A549 (cell line): ENCODE measurements at regions not wholly inside any gene's neighbourhood (a gene's known extent, or its start where the extent isn't known, plus 50 kb on each side); places are given as distances from the start of the nearest gene placed in this dataset.

Experiments used
- ATAC-seq, 2 experiments: fragments of 200-7000 bp in 1 of 2; fragments of >200 bp in 1 of 2; cut with Nextera tagmentation in 1 of 2; cut with Tn5 transposase in 1 of 2; 3 replicates each; pipeline versions ENCODE4 v1.8.0 to v1.9.1; 2018 to 2020; ENCODE audit warnings: mild to moderate bottlenecking in 1 of 2, moderate library complexity in 1 of 2
- CTCF ChIA-PET: fragments of 300-600 bp; sonication (Branson Sonifier 250); formaldehyde crosslinking; extraction: SDS; loops from one replicate; lab custom pipeline; 2021; ENCODE audit warnings: antibody characterized with exemption, inconsistent platforms; lab: Yijun Ruan, JAX
- POLR2A ChIA-PET: fragments of 350-600 bp; formaldehyde crosslinking; extraction: SDS; loops from one replicate; lab custom pipeline; 2021; ENCODE audit warnings: antibody characterized with exemption, inconsistent platforms; lab: Yijun Ruan, JAX
- DNase-seq, 2 experiments: peaks; one replicate each; pipeline versions ENCODE4 v3.0.0 to v3.0.0-alpha.2; 2011 to 2016; ENCODE audit warnings: low read depth in 1 of 2, low spot score in 1 of 2
- FAIRE-seq: peaks from 2 replicates; lab custom pipeline; 2011; peaks lifted over from hg19 to GRCh38; lab: Jason Lieb, UNC
- H3K27ac ChIP-seq, 2 experiments: fragments of >200 bp; sonication (Bioruptor Twin); formaldehyde crosslinking; 3 replicates each; pipeline ENCODE4 v1.5.1; 2016 to 2017
- H3K4me1 ChIP-seq: fragments of >200 bp; sonication (Bioruptor Twin); formaldehyde crosslinking; 3 replicates; pipeline ENCODE4 v1.6.1; 2016
- H3K4me2 ChIP-seq: fragments of >200 bp; sonication (Bioruptor Twin); formaldehyde crosslinking; 3 replicates; pipeline ENCODE4 v1.6.1; 2016
- H3K4me3 ChIP-seq: fragments of >200 bp; sonication (Bioruptor Twin); formaldehyde crosslinking; 3 replicates; pipeline ENCODE4 v1.5.1; 2016
- H3K9me3 ChIP-seq: fragments of >200 bp; sonication (Bioruptor Twin); formaldehyde crosslinking; 3 replicates; pipeline ENCODE4 v1.6.1; 2016
- BHLHE40 ChIP-seq: IDR thresholded peaks from 2 replicates; pipeline ENCODE4 v1.6.1; 2012; ENCODE audit warnings: low read depth, low read length, inconsistent platforms
- CBX2 ChIP-seq: fragments of 200-600 bp; sonication (generic); IDR thresholded peaks from 2 replicates; pipeline ENCODE4 v1.6.1; 2016; ENCODE audit warnings: low read depth, mild to moderate bottlenecking, borderline replicate concordance
- CEBPB ChIP-seq, 2 experiments: fragments of >200 bp in 1 of 2; sonication (Bioruptor Twin) in 1 of 2; formaldehyde crosslinking in 1 of 2; IDR thresholded peaks; 2 replicates each; pipeline ENCODE4 v1.6.1; 2012 to 2016
- CHD4 ChIP-seq: fragments of 200-600 bp; sonication (generic); IDR thresholded peaks from 2 replicates; pipeline ENCODE4 v1.6.1; 2016; ENCODE audit warnings: antibody characterized with exemption, mild to moderate bottlenecking, borderline replicate concordance
- EHF ChIP-seq: fragments of 250-450 bp; sonication (Bioruptor Pico); IDR thresholded peaks from 2 replicates; pipeline ENCODE4 v1.5.0; 2020; ENCODE audit warnings: mild to moderate bottlenecking
- EP300 ChIP-seq, 2 experiments: fragments of >200 bp; sonication (Bioruptor Twin); formaldehyde crosslinking; IDR thresholded peaks; 2 replicates in 1 of 2; 3 replicates in 1 of 2; pipeline ENCODE4 v1.6.1; 2016 to 2017
- FOXS1 ChIP-seq: fragments of 250-450 bp; sonication (Bioruptor Pico); IDR thresholded peaks from 2 replicates; pipeline ENCODE4 v1.5.0; 2020; ENCODE audit warnings: mild to moderate bottlenecking, moderate library complexity
- GATA3 ChIP-seq: IDR thresholded peaks from 2 replicates; pipeline ENCODE4 v1.6.1; 2012; ENCODE audit warnings: borderline replicate concordance
- HOXB13 ChIP-seq: fragments of 250-450 bp; sonication (Bioruptor Pico); IDR thresholded peaks from 2 replicates; pipeline ENCODE4 v1.5.0; 2020; ENCODE audit warnings: low read depth, mild to moderate bottlenecking, moderate library complexity
- HOXB5 ChIP-seq: fragments of 250-450 bp; sonication (Bioruptor Pico); IDR thresholded peaks from 2 replicates; pipeline ENCODE4 v1.5.0; 2020; ENCODE audit warnings: mild to moderate bottlenecking, moderate library complexity
- JUNB ChIP-seq: fragments of >200 bp; sonication (Bioruptor Twin); formaldehyde crosslinking; IDR thresholded peaks from 2 replicates; pipeline ENCODE4 v1.6.1; 2016
- KDM1A ChIP-seq: fragments of 200-600 bp; sonication (generic); IDR thresholded peaks from 2 replicates; pipeline ENCODE4 v1.6.1; 2016; ENCODE audit warnings: low read depth, mild to moderate bottlenecking
- MAZ ChIP-seq: fragments of 150-350 bp; IDR thresholded peaks from 2 replicates; pipeline ENCODE4 v1.6.1; 2014; ENCODE audit warnings: antibody characterized with exemption, low read depth, low read length, borderline replicate concordance
- NFE2L2 ChIP-seq: fragments of 150-350 bp; conservative IDR thresholded peaks from 2 replicates; pipeline ENCODE4 v1.6.1; 2014; ENCODE audit warnings: low read length
- NPAS2 ChIP-seq: fragments of 250-450 bp; sonication (Bioruptor Pico); IDR thresholded peaks from 2 replicates; pipeline ENCODE4 v1.8.0; 2022; ENCODE audit warnings: mild to moderate bottlenecking, moderate library complexity, borderline replicate concordance
- NR3C1 ChIP-seq: fragments of >200 bp; sonication (Bioruptor Twin); formaldehyde crosslinking; IDR thresholded peaks from 3 replicates; pipeline ENCODE4 v1.6.1; 2017
- PHF8 ChIP-seq: fragments of 200-600 bp; sonication (generic); IDR thresholded peaks from 2 replicates; pipeline ENCODE4 v1.6.1; 2016; ENCODE audit warnings: low read depth, mild to moderate bottlenecking, antibody characterized with exemption, moderate library complexity, borderline replicate concordance
- RAD21 ChIP-seq, 2 experiments: fragments of >200 bp in 1 of 2; sonication (Bioruptor Twin) in 1 of 2; formaldehyde crosslinking in 1 of 2; IDR thresholded peaks in 1 of 2; conservative IDR thresholded peaks in 1 of 2; 2 replicates in 1 of 2; 3 replicates in 1 of 2; pipeline ENCODE4 v1.6.1; 2012 to 2018; ENCODE audit warnings: inconsistent platforms in 1 of 2
- RARB ChIP-seq: fragments of 250-450 bp; sonication (Bioruptor Pico); IDR thresholded peaks from 2 replicates; pipeline ENCODE4 v1.8.0; 2021; ENCODE audit warnings: mild to moderate bottlenecking, moderate library complexity
- RCOR1 ChIP-seq: fragments of 150-350 bp; IDR thresholded peaks from 2 replicates; pipeline ENCODE4 v1.6.1; 2014; ENCODE audit warnings: antibody characterized with exemption, low read length, low read depth
- RNF2 ChIP-seq: fragments of 200-600 bp; sonication (generic); IDR thresholded peaks from 2 replicates; pipeline ENCODE4 v1.6.1; 2016; ENCODE audit warnings: low read depth, mild to moderate bottlenecking, antibody characterized with exemption, moderate library complexity, borderline replicate concordance
- SMC3 ChIP-seq: fragments of >200 bp; sonication (Bioruptor Twin); formaldehyde crosslinking; IDR thresholded peaks from 3 replicates; pipeline ENCODE4 v1.6.1; 2018; ENCODE audit warnings: inconsistent platforms
- SREBF2 ChIP-seq: fragments of 450-650 bp; IDR thresholded peaks from 2 replicates; pipeline ENCODE4 v1.6.1; 2014; ENCODE audit warnings: mild to moderate bottlenecking, moderate library complexity
- ZC3H11A ChIP-seq: fragments of 450-650 bp; IDR thresholded peaks from 2 replicates; pipeline ENCODE4 v1.6.1; 2014; ENCODE audit warnings: antibody characterized with exemption, mild to moderate bottlenecking
- ZNF302 ChIP-seq: fragments of 250-450 bp; sonication (Bioruptor Pico); IDR thresholded peaks from 2 replicates; pipeline ENCODE4 v1.9.0; 2021; ENCODE audit warnings: inconsistent platforms, mild to moderate bottlenecking, moderate library complexity
- WGBS: methylation state at CpG from one replicate; pipeline ENCODE4 v1.1.6; 2017; ENCODE audit errors: missing lambda C conversion rate; 5-methylcytosine and 5-hydroxymethylcytosine counted together
- TF ChIP-seq, protein P1 (sequence below): IDR thresholded peaks from 2 replicates; pipeline ENCODE4 v1.6.1; 2012
- TF ChIP-seq, protein P2 (sequence below): fragments of 250-450 bp; sonication (Bioruptor Pico); IDR thresholded peaks from 2 replicates; pipeline ENCODE4 v1.5.0; 2021; ENCODE audit warnings: mild to moderate bottlenecking, moderate library complexity, borderline replicate concordance
- TF ChIP-seq, protein P3 (sequence below): fragments of >200 bp; sonication (Bioruptor Twin); formaldehyde crosslinking; IDR thresholded peaks from 3 replicates; pipeline ENCODE4 v1.6.1; 2016
- TF ChIP-seq, protein P4 (sequence below): fragments of >200 bp; sonication (Bioruptor Twin); formaldehyde crosslinking; IDR thresholded peaks from 3 replicates; pipeline ENCODE4 v1.5.1; 2016
- TF ChIP-seq, protein P5 (sequence below): IDR thresholded peaks from 2 replicates; pipeline ENCODE4 v1.6.1; 2012; ENCODE audit warnings: low read depth, borderline replicate concordance

DNA sequence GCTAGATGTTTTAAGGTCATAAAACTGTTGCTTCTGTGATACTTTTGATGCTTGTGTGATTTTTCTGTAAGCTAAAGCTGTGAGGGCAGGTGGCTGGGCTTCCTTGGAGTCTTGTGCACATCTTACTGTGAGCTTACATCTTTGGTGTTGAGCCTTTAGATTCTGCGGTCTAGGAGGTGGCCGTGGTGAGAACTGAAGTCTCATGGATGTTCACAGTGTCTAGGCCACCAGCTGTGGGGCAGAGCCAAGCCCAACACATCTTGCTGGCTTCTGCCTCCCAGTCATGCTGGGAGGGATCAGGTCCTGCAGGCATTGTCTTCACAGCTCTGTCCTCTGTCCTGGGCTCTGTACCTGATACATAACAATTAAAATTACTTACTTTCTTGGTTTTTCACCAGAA, 219.7 kb upstream of the HS6ST1 start:
- FAIRE-seq, result no peak
- CTCF ChIA-PET, result interaction anchor here (1.8 kb wide), 1 partner anchor 10 kb away, joined by 4 read pairs; no protein-coding TSS in a partner anchor
- TF ChIP-seq SMC3 (no peak), JUNB (no peak), HOXB13 (CRISPR knock-in tag) (no peak), RNF2 (no peak), NPAS2 (CRISPR knock-in tag) (no peak), CBX2 (no peak), CEBPB (IDR thresholded peaks at IDR 0.05) (no peak), NR3C1 (no peak), MAZ (no peak), EP300 (IDR thresholded peaks at IDR 0.05) (no peak), RAD21 (conservative IDR thresholded peaks at IDR 0.05 in 1 of 2, IDR thresholded peaks at IDR 0.05 in 1 of 2) (no peak), KDM1A (no peak), BHLHE40 (no peak)
- TF ChIP-seq, protein P1, sequence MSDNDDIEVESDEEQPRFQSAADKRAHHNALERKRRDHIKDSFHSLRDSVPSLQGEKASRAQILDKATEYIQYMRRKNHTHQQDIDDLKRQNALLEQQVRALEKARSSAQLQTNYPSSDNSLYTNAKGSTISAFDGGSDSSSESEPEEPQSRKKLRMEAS, result no peak
- TF ChIP-seq, protein P2, sequence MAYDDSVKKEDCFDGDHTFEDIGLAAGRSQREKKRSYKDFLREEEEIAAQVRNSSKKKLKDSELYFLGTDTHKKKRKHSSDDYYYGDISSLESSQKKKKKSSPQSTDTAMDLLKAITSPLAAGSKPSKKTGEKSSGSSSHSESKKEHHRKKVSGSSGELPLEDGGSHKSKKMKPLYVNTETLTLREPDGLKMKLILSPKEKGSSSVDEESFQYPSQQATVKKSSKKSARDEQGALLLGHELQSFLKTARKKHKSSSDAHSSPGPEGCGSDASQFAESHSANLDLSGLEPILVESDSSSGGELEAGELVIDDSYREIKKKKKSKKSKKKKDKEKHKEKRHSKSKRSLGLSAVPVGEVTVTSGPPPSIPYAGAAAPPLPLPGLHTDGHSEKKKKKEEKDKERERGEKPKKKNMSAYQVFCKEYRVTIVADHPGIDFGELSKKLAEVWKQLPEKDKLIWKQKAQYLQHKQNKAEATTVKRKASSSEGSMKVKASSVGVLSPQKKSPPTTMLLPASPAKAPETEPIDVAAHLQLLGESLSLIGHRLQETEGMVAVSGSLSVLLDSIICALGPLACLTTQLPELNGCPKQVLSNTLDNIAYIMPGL (CRISPR knock-in tag), result no peak
- TF ChIP-seq, protein P3, sequence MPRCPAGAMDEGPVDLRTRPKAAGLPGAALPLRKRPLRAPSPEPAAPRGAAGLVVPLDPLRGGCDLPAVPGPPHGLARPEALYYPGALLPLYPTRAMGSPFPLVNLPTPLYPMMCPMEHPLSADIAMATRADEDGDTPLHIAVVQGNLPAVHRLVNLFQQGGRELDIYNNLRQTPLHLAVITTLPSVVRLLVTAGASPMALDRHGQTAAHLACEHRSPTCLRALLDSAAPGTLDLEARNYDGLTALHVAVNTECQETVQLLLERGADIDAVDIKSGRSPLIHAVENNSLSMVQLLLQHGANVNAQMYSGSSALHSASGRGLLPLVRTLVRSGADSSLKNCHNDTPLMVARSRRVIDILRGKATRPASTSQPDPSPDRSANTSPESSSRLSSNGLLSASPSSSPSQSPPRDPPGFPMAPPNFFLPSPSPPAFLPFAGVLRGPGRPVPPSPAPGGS, result no peak

DNA sequence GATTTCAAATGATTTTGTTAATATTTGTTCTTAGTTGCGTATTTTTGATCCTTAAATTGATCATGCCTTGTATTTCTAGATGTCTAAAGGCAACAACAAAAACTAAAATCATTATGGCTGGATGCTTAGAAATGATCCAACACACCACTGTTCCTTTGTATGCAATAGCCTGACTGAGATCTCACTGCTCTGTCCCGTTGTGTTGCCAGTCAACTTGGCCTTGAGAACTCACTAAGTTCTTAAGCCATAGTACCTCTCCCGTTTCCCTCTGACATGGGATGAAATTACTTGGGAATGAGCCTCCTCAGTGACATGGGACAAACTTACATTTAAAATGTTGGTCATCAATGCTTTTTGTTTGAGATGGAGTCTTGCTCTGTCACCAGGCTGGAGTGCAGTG, 222.0 kb upstream of the HS6ST1 start:
- POLR2A ChIA-PET, result no interaction called here
- Histone ChIP-seq H3K4me3 (no peak overlapping the region), H3K4me2 (no peak overlapping the region), H3K9me3 (no peaks in the 10 kb centered on the region), H3K27ac (no peak overlapping the region)
- WGBS, result 41% methylated on average over 3 of the region's 3 CpGs
- no peak for TF ChIP-seq PHF8
- TF ChIP-seq CHD4, result no peak
- TF ChIP-seq, protein P1, result no peak
- TF ChIP-seq BHLHE40, result no peak
- TF ChIP-seq, protein P4, sequence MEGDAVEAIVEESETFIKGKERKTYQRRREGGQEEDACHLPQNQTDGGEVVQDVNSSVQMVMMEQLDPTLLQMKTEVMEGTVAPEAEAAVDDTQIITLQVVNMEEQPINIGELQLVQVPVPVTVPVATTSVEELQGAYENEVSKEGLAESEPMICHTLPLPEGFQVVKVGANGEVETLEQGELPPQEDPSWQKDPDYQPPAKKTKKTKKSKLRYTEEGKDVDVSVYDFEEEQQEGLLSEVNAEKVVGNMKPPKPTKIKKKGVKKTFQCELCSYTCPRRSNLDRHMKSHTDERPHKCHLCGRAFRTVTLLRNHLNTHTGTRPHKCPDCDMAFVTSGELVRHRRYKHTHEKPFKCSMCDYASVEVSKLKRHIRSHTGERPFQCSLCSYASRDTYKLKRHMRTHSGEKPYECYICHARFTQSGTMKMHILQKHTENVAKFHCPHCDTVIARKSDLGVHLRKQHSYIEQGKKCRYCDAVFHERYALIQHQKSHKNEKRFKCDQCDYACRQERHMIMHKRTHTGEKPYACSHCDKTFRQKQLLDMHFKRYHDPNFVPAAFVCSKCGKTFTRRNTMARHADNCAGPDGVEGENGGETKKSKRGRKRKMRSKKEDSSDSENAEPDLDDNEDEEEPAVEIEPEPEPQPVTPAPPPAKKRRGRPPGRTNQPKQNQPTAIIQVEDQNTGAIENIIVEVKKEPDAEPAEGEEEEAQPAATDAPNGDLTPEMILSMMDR, result no peak
- no peak for TF ChIP-seq FOXS1 (CRISPR knock-in tag)
- TF ChIP-seq ZC3H11A, result no peak
- no peak for TF ChIP-seq NFE2L2
- no peak for TF ChIP-seq HOXB5 (CRISPR knock-in tag)
- no peak for TF ChIP-seq RCOR1
- no peak for TF ChIP-seq SREBF2
- TF ChIP-seq ZNF302, result no peak
- TF ChIP-seq, protein P3, result no peak
- TF ChIP-seq EHF (CRISPR knock-in tag), result no peak
- TF ChIP-seq RARB (CRISPR knock-in tag), result no peak
- TF ChIP-seq, protein P5, sequence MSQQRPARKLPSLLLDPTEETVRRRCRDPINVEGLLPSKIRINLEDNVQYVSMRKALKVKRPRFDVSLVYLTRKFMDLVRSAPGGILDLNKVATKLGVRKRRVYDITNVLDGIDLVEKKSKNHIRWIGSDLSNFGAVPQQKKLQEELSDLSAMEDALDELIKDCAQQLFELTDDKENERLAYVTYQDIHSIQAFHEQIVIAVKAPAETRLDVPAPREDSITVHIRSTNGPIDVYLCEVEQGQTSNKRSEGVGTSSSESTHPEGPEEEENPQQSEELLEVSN, result no peak
- TF ChIP-seq KDM1A, result no peak
- TF ChIP-seq GATA3, result no peak
- TF ChIP-seq, all 56 proteins: peak for 0
- FAIRE-seq, result no peak
- ATAC-seq, result no peak
- DNase-seq, result no peak
- CTCF ChIA-PET, result no interaction called here
- no peaks in the 10 kb centered on the region for H3K4me1 ChIP-seq

More for the DNA sequence above, 219.7 kb upstream of the HS6ST1 start:
- Histone ChIP-seq H3K4me3 (no peak overlapping the region), H3K27ac (no peak overlapping the region), H3K4me2 (no peak overlapping the region), H3K9me3 (no peaks in the 10 kb centered on the region), H3K4me1 (no peaks in the 10 kb centered on the region)
- ATAC-seq, result no peak
- DNase-seq, result no peak
- WGBS, result 91% methylated on average over 2 of the region's 2 CpGs
- POLR2A ChIA-PET, result interaction anchor here (0.6 kb wide), 1 partner anchor 638 kb away, joined by 5 read pairs; no protein-coding TSS in a partner anchor
